HG03025 (cell line): ENCODE measurements at regions not wholly inside any gene's neighbourhood (a gene's known extent, or its start where the extent isn't known, plus 50 kb on each side); places are given as distances from the start of the nearest gene placed in this dataset.

Experiments used
- ATAC-seq: cut with Tn5 transposase; IDR thresholded peaks from one replicate; pipeline ENCODE4 v1.9.1; 2021; ENCODE audit warnings: mild to moderate bottlenecking, moderate library complexity; ENCODE audit not compliant: unreplicated experiment, low FRiP score

DNA sequence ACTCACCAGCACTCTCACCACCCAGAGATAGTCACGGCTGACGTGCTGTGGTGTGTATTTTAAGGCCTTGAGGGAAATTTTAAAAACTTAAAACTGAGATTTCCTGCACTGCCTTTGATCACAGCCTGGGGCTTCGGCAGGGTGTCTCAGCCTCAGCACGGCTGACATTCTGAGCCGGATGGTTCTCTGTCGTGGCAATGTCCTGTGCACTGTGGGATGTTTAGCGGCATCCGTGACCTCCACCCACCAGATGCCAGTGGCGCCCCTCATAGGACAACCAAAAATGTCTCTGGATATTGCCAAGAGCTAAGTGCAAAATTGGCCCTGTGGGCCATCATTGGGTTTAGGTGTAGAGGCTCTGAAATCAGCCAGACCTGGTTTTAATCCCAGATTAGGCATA is 142.2 kb upstream of the KCNG1 start:
- ATAC-seq = no peak

DNA sequence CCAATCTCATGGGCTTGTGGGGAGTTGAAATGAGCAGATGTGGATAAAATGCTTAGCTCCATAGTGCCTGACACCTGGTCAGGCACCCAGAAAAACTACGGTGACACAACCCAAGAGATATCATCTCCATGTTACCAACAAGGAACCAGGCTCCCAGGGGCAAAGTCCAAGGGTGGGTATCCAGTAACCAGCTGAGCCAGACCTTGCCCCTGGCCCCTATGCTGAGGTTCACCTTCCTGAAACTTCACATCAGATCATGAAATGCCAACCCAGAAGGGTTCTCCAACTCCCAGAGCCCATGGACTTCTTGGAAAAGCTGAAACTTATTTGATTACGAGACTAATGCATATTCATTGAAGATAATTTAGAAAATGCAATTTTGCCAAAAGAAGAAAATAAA is 141.8 kb upstream of the KCNG1 start:
- ATAC-seq = no peak

DNA sequence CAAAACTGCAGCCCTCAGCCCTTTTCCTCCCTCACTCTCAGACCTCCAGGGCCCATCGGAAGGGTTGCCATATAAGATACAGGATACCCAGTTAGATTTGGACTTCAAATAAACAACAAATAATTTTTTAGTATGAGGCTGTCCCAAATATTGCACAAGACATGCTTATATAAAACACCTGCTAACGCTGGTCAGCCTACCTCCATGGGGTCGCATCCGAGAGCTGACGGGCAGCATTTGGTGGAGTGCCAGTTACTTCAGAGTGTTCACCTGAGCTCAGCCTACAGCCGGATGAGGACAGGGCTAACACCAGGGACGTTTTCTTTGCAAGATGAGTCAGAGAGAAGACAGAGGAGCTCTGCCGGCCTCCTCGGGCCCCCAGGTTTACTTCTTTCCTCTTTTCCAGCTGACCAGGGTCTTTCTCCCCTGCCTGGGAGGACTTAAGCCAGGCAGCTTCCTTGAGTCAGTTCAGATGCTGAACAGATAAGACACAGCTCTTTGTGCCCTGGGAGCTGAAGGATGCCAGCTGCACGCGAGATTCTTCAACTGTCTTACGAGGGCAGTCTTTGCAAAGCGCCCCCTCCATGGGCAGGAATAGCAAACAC is 141.2 kb upstream of the KCNG1 start:
- no peak for ATAC-seq

DNA sequence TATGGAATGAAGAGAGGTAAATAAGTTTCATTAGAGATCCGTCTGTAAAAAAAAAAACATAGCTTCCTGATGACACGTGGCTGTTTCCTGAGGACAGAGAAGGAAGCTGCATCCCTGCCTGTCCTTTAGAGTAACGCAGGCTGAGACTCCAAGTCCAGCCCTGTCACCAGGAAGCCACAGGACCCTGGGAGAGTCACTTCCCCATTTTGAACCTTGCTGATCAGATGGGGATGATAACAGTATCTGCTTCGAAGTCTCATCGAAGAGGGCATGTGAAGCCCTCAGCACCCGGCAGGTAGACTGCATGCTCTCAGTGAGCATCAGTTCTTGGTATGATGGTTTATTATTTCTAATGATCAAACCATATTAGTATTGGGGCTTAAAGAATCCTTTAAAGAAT is 139.1 kb upstream of the KCNG1 start:
- ATAC-seq = no peak

DNA sequence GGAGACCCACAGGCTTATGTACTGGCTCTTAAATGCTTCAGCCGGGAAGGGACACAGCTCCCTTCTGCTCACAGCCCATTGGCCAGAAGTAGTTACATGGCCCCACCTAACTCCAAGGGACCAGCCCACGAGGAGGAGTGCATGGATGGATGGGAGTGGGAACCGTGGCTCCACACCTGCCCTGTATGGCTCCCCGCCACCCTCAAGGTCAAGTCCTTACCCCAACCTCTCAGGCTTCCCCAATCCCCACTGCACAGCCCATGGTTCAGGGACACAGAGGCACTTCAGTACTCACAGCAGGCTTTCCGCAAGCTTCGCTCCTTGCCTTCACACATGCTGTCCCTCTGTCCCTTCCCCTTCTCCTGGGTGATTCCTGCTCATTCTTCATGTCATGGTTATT is 137.9 kb upstream of the KCNG1 start:
- no peak for ATAC-seq

DNA sequence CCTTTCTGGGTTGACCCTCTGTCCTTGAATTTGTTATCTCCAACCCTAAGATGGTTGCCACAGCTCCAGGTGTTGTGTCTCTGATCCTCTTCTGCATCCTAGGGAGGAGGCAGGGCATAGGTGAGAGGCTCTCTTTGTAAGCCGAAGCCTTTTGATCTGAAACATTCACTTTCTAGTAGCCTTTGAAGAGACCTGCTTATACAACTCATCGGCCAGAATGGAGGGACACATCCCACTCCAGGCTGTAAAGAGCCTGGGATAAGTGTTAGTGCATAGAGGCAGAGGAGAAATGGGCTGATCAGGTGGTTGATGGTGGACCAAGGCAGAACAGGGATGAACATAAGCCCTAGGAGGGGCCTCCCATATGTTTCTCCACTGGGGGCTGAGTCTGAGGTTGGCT is 137.1 kb upstream of the KCNG1 start:
- ATAC-seq = no peak

DNA sequence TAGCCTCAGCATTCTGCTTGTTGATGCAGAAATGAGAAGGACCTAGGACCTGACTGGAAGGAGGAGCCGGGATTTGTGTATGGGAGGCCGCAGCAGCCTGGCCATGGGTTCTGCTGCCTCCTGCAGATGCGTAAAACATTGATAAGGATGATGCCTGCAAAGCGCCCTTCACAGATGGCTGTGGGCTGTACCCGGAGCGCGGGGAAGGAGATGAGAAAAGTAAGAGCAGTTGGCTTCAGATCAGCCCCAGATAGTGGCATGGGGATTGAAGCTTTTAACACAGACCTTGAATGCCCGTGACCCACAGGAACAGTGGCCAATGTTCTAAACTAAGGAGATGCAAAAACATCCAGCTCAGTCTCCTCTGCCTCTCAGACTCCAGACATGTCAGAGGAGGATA is 136.4 kb upstream of the KCNG1 start:
- no peak for ATAC-seq

DNA sequence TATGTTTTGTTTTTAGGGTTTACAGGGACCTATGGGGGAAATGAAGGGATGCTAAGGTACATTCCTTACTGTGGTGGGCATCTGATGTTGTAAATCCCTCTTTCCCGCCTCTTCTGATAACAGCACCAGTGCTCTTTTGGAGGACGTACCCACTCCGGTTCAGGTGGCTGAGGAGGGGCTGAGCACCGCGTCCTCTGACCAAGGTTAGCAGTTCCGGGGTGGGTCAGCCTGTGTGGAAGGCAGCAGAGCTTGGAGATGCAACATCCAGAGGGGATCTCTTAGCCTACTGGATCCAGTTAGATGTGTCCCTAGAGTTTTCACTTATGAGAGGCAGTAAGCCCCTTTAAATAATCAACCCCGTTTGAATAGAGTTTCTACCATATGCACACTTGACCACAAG is 135.3 kb upstream of the KCNG1 start:
- ATAC-seq = no peak

DNA sequence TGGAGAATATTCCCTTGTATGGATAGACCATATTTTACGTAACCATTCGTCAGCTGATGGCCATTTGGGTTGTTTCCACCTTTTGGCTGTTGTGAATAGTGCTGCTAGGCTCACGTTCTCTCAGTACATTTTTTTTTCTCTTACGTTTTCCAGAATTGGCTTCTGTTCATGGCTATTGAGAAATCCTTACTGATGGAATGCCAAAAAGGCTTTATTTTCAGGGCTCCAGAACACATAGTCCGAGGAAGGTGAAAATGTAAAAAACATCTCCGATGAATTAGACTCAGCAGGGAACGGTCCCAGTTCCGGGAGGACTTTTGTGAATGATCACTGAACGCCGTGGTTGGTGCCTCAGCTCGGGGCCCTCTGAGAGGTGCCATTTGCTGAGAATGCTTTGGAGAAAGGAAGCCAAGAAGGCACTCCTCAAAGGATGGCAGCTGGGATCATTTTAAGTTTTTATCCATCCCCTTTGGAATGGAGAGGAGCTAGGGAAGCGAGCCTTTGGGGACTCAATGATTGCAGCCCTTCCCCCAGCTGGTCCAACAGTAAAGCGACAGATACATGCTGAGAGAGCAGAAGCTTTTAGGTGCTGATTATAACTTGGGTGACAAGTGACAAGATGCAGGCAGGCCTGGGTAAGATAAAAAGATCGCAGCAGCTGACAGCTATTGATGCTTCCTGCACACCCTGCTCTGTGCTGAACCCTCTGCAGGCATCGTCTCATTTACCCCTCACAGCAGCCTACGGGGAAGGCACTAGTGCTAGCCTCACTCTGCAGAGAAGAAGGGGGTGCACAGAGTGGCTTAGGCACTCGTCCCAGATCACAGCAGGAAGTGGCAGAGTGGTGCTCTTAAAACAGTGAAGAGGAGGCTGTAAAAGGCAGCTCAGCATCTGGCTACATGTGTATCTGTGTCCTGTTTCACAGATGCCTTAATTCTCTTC is 133.4 kb upstream of the KCNG1 start:
- ATAC-seq = no peak

DNA sequence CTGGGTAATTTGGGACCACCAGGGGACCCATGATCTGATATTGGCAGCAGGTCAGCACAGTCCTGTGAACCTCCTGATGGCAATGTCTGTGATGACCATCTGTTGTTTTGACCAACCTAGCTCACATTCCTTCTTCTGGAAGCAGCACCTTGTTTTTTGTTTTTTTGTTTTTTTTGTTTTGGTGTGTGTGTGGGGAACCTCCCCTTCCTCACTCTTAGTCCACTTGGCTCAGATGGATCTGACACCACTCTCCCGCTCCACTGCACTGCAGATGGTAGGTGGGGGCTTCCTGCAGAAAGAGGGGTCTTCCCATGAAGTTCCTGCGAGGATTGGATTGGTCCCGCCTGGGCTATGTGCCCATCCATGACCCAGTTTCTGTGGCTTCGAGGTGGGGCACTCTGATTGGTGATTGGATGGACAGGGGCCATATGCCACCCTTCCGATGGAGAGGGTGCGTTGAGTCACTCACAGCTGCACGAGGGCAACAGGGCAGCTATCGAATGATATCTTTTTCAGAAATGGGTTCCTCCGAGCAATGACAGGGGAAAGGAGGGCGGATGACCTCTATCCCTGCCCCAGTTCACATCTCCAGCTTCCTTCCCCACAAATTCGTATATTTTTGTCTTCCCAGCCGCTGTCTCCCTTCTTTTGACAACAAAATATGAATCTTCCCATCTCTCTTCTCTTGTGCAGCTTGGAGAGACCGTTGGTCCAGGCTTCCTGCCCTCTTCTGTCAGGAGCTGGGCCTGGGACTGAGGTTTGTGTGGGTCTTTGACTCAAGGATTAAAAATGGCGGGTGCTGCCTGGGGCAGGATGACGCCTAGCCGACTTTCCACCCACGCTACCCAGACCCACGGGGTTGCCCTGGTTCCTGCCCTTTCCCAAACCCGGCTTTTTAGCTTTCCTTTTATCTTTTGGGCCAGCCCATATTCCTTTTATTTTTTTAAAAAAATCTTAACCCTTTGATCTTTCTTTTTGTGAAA is 132.1 kb upstream of the KCNG1 start:
- no peak for ATAC-seq

DNA sequence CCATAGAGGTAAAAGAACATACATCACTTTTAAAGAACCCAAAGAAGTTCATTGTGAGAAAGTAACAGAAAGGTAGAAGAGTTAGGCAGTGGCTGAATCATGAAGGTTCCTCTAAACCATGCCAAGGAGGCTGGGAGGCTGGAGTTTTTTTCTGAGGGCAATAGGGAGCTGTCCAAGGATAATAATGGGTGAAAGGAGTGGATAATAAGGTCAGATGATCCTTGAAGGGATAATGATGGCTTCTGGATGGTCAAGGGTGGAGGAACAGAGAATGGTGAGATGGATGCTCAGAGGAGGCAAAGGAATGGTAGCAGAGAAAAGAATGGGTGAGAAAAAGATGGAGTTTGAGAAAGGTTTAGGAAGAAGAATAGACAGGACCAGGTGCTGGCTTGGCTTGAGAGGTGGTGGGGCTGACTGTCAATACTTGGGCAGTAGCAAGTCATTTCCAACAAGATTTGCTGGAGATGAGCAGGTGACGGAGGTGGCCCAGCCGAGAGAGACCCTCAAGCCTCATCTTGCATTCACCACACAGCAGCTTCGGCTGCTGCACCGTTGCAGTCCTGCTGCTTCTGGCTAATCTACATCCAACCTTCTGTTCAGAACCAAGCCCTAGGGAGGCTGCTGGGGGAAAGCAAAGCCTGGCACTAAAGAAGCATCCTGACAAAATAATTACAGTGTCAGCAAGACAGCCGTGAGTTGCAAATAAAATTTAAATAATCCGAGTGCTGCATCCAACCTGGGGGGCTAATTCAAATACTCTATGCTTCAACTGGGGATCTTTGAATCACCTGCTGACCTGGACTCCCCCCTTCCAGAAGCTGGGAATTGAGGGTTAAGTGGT is 131.2 kb upstream of the KCNG1 start:
- no peak for ATAC-seq

DNA sequence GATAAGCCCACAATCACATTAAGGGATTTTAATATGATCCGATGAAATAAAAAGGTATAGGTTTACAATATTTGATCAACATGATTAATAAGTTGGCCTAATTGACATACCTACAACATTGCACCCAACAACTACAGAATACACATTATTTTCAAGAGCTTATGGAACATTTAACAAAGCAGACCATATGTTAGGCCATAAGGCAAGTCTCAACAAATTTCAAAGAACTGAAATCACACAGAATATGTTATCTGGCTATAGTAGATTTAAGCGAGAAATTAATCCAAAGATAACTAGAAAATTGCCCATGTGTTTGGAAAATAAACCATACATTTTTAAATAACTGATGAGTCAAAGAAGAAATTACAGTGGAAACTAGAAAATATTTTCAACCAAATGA is 126.0 kb upstream of the KCNG1 start:
- ATAC-seq = no peak

DNA sequence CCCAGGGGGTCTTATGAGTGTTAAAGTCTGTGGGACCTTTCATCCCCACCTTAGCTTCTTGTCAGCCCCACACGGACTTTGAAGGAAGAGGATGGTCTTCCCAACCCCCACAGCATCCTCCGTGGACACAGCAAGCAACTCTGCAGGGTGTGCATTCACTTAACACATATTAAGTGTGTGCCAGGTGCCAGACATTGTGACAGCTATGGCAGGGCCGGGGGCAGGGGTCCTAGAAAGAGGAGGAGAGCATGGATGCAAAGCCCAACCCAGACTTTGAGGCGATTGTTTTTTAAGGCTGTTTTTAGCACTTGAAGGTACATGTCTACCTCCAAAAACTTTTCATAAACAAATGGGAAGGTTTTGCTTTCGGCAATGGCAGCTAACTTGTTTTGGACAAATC is 121.6 kb upstream of the KCNG1 start:
- no peak for ATAC-seq

DNA sequence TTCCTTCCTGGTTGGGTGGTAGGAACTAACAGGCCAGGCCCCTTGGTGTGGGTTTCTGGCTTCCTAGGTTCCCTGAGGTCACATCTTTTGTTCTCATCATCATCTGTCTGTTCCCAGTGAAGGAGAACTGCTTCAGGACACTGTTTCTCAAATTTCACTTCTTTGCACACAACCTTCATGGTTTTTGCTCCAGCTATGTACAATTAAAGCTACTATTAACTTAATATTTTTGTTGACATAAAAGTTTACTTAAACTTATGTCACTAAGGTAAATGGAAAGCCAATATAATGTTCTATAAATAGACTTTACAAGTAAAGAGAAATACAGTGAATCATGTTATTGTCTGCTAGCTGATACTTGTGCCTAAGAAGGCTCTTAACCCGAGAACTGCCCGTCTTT is 120.7 kb upstream of the KCNG1 start:
- no peak for ATAC-seq

DNA sequence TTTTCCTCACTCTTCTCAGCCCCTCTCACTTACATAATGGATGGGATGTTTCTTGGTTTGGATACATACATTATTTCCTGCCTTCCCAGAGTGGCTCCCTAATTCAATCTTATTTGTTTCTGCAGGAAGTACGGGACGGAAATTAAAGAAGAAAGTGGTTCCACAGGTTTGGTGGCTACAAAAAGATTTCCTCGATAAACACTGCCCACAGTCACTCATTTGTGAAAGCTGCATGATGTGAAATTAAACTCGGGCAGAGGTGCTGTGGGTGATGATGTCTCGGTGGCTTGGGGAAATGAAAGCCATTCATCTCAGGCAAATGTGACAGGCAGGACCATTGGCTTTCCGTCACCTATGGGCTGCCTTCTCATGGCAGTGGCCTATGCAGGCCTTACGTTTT is 119.5 kb upstream of the KCNG1 start:
- ATAC-seq = no peak

DNA sequence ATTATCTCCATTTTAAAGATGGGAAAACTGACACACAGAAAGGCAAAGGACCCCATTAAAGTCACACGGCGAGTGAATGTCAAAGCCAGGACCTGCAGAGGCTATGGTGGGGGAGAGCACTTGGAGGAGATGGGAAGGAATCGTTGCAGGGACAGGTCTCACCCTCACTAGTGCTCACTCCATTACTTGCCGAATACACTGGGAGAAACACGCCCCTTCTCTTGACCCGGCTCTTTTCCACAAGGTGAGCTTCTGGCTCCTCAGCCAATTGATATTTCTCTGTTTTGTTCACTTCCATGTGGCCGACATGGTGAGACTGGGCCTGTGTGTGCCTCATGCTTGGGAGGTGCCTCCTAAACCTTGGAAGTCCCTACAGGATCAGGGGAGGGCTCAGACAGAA is 117.8 kb upstream of the KCNG1 start:
- ATAC-seq = no peak

DNA sequence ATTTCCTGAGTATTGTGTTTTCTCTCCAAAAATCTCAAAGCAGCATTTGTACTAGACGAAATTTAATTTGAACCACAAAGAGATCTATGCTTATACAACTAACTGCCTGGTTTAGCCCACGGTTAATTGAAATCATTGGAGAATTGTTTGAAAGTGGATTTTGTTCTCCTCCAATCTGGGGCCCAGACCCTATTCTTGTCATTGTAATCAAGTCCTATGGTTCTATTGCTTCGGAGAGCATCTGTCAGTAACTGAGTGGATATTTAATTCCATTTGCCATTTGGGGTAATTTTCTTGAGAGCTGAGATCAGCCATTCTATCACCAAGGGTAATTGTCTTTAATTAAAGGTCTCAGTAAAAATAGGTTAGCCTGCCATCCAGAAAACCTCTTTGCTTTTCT is 117.0 kb upstream of the KCNG1 start:
- no peak for ATAC-seq

DNA sequence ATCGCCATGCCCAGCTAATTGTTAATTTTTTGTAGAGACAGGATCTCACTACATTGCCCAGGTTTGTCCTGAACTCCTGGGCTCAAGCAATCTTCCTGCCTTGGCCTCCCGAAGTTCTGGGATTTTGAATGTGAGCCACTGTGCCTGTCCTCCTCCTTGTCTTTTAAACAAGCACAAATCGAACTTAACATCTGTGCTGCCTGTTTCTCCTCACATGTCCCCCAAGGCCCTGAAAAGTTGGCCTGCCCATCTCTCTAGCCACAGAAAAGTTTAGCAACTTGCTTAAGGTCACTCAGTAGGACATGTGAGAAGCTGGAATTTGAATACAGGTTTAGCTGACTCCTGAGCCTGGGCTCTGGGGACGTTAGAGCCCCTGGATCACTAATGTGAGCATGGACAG is 115.7 kb upstream of the KCNG1 start:
- no peak for ATAC-seq

DNA sequence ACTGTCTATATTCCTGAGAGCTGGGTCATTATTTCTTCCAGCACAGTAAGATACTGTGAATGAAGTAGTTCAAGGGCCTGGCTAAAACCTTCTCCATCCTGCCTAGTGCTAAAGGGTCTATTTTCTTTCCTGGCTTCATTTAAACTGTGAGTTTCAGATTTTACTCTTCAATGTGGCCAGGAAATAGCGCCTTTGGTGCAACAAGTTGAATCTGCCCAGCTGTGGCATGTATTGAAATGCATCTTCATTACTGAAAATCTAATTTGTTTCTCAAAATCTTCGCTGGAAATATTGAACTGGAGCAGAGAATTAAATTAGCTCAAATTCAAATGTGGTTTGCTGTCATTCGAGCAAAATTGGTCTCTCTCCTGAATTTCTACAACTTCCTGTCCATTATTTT is 114.6 kb upstream of the KCNG1 start:
- ATAC-seq = no peak
